ENCODE measurements at regions not wholly inside any gene's neighbourhood (a gene's known extent, or its start where the extent isn't known, plus 50 kb on each side); places are given as distances from the start of the nearest gene placed in this dataset.

DNA sequence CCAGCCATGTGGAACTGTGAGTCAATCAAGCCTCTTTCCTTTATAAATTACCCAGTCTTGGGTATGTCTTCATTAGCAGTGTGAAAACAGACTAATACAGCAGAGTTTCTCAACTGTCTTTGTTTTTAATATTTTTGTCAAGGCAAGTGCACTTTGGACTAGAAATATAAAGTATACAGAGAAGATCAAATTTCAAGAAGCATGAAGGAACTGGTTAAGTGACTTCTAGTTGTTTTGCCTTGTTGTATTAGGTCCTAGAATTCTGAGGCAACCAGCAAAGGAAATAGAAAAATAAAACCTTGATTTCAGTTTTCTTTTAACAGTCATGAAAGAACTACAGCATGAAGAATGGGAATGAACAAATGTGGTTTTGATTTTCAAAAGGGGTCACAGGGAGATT is 131.1 kb upstream of the PTGFR start:
- DNase-seq (ENCODE audit: low spot score): no peak

DNA sequence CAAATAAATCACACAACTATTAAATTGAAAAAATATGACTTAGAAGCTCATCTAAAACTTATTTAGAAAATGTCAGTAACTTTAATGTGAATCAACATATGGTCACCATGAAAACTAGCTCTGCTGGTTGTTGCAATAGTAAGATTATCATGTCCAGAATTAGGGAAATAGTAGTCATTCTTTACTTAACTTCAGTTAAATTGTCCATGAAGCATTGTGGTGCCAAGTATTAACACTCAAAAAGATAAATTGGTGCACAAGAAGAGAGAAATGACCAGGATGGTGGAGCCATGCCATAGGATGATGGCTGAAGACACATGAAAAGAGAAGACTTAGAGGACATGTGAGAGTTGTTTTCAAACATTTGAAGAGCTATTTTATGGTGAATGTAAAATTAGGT is 130.2 kb upstream of the PTGFR start:
- no peak for DNase-seq (ENCODE audit: low spot score)

DNA sequence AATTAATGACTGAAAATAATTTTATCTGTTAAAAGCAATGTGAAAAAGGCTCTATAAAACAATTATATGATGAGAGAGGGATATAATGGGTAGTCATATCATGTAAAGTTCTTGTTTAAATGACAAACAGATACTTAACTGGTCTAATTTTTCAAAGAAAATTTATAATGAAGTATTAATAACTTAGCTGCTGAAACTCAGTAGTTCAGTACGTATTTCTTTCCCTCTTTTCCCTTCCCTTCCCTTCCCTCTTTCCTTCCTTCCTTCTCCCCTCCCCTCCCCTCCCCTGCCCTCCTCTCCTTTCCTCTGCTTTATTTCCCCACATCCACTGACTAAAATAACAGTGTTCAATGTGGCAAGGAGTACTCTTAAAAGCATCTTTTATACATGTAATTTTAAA is 123.1 kb upstream of the PTGFR start:
- DNase-seq (ENCODE audit: low spot score): no peak

DNA sequence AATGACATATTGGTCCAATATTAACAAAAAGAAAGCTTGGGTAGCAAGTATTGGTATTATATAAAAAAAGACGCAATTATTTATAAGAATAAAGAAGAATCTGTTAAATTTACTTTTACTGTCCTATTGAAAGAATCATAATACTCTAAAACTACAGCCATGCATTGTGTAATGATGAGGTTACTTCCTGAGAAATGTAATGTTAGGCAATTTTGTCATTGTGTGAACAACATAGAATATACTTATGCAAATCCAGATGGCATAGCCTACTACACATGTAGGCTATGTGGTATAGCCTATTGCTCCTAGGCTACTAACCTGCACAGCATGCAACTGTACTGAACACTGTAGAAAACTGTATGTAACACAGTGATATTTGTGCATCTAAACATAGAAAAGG is 121.2 kb upstream of the PTGFR start:
- DNase-seq (ENCODE audit: low spot score): no peak

DNA sequence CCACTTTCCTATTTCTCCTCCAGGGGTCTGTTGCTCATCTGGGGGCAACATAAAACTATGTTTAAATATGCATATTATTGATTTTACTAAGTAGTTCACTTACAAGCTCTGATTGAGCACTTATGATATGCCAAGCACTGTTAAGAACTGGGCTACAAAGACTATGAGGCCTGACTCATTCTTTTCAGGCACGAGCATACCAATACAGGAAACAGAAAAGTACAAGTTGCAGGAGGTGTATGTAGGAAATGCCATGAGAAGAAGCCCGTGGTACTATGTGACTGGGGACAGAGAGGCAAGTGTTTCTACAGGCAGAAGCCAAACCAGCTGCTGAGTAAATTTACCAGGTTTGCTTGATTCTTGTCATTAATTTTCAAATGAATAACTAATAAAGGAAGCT is 120.4 kb upstream of the PTGFR start:
- no peak for DNase-seq (ENCODE audit: low spot score)

DNA sequence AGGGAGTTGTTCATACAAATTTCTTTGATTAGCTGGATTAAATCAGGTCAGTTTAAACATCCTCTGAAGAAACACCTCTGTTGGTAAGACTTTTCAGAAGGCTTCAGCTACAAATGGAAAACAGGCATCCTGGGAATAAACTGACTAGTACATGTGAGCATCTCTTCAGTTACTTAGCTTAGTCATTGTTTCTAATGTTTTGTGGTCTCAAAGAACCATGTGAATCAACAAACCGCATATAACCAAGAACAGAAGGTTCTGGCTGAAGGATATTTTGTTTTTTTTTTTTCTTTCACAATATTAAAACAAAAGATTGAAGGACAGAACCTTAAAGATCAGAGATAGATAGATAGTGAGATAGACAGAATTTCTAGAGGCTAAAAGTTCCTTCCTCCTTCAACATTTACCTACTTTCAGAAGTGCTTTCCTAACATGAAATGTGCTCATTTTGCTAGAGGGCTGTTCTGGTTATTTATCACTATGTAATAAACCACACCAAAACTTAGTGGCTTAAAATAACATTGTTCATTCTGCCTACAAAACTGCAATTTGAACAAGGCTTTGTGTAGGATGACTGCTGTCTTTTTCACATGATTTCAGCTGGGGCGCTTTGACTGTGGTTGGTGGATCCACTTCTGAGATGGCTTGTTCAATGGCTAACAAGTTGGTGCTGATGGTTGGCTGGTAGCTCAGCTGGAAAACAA is 119.8 kb upstream of the PTGFR start:
- no peak for DNase-seq (ENCODE audit: low spot score)

GRCh38 chr1:78373676-78374075 is 117.1 kb upstream of the PTGFR start:
- DNase-seq (ENCODE audit: low spot score): no peak

- DNase-seq (ENCODE audit: low spot score): no peak
Observed at GRCh38 chr1:78375996-78376395, 114.8 kb upstream of the PTGFR start.

GRCh38 chr1:78377356-78377928 is 113.3 kb upstream of the PTGFR start:
- no peak for DNase-seq (ENCODE audit: low spot score)

DNA sequence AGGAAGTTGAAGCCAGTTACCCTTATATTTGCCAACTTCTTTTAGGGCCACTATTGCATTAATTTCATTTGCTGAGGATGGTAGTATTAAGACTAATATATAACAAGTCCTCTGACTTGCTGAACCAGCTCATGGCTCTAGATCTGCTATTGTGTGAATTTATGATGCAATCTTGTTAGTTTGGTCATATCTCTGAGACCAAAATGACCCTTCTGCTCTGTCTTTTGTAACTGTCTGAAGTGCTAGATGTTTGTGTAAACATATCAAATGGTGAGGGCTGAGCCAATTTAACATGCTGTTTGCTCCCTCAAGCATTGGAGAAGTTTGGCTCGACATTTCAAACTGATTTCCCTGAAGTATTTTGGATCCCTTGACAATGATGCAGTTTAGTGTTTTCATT is 106.9 kb upstream of the PTGFR start:
- DNase-seq (ENCODE audit: low spot score): no peak

DNA sequence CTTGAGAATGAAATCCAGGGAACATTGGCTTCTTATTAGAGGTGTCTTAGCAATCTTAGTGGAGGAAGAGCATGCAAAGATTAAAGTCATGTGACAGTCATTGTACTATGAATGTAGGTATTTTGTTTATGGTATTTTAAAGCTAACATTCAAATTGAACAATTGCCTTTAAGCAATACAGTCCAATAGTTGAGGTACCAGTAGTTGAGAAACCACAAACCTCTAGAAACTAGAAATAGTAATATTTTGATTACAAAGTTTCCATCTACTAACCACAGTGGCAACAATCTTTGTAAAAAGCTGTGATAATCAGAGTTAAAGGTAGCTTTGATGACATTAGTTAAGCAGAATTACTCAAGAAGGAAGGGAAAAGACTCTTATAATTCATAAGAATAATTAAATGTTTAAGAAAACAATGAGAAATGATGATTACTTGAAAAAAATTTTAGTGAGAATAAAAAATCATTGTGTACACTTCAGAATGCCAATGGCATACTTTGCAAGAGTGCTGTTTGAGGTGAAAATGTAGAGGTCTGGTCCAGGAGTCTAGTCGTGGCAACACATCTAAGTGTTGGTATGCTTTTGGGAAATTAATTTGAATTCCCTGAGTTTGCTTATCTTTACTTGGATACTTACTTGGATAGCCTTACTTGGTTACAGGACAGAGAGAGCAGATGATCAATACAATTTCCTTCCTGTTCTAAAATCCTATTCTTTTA is 104.9 kb upstream of the PTGFR start:
- DNase-seq (ENCODE audit: low spot score): no peak

- no peak for DNase-seq (ENCODE audit: low spot score)
Observed at GRCh38 chr1:78387201-78387600, 103.6 kb upstream of the PTGFR start.

GRCh38 chr1:78387871-78388270 is 102.9 kb upstream of the PTGFR start:
- DNase-seq (ENCODE audit: low spot score): no peak

GRCh38 chr1:78388275-78388674 is 102.5 kb upstream of the PTGFR start:
- DNase-seq (ENCODE audit: low spot score): no peak

DNA sequence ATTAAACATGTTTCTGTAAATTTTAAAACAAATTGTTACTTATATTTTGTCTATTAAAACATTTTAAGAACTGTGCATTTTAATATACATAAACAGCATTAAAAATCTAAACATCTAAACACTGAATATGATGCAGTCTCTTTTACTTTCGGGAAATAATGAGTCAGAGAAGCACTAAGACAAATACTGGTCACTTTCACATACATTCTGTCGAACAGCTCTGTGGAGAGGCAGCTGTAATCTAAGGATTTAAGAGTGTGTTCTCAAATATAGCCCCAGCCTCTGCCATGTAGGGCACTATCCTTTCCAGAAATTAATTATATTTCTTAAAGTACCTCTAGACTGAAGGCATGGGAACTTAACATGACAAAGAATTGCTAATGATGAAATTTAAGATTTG is 89.6 kb upstream of the PTGFR start:
- DNase-seq (ENCODE audit: low spot score): no peak

DNA sequence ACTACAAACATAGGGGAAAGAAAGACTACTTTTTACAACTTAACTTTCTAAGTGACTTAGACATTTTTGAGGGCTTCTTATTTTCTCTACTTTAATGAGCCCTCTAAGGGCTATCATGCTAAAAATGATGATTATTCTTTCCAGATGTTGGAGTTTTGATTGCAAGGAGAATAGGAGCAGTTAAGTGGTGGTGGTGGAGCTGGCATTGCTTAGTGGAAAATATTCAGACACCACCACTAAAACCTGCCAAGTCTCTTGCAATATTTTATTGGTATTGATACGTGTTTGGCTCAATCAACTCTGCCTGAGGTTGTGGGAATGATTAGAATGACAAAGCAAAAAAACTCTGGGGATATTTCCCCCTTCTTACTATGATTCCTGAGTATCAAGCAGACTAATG is 82.6 kb upstream of the PTGFR start:
- no peak for DNase-seq (ENCODE audit: low spot score)

DNA sequence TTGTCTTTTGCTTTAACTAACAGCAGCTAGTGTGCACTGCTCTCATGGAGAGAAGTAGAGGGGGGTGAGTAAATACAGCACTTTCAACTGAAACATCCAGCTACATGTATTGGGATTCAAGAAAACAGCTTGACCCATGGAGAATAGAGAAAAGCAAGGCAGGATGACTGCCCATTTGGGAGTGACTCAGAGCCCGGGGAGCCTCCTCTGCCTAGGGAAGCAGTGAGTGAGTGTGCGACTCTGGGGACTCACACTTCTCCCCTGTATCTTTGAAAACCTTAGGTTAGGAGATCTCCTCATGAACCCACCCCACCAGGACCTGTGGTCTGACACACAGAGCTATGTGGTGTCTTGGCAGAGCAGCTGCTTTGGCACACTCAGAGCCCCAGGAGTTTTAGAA is 82.0 kb upstream of the PTGFR start:
- no peak for DNase-seq (ENCODE audit: low spot score)

GRCh38 chr1:78410643-78411042 is 80.1 kb upstream of the PTGFR start:
- no peak for DNase-seq (ENCODE audit: low spot score)

GRCh38 chr1:78411707-78412106 is 79.1 kb upstream of the PTGFR start:
- DNase-seq (ENCODE audit: low spot score): no peak

DNA sequence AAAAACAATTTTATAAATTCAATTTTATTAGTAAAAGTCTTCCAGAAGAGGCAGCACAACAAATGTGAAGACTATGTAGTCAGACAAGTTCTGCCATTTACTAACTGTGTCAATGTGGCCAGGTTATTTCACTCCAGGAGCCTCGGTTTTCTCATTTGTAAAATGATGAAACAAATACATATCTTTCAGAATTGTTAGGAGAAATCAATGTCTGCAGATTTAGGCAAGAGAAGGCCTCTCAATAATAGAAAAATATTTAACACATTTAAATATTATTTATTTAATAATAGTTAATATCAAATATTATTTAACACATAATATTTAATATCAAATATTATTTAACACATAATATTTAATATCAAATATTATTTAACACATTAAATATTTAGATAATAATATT is 75.6 kb upstream of the PTGFR start:
- DNase-seq (ENCODE audit: low spot score): no peak

- DNase-seq (ENCODE audit: low spot score): no peak
Observed at GRCh38 chr1:78419309-78419708, 71.5 kb upstream of the PTGFR start.

DNA sequence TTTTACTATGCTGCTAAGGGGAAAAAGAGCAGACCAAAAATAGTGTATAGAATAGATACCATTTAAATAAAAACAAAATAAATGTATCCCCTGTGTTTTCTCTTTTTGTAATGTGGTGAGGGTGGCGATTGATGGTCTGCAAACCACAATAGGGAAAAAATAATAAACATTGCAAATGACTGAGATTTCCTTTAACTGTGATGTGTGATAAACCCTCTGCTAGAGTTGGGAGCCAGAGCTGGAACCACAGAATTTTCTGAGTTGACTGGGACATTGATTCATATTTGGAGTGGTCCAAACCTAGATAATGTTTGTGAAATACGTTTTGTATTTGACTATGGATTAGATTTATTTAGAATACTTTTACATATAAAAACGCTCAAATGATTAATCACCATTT is 70.6 kb upstream of the PTGFR start:
- no peak for DNase-seq (ENCODE audit: low spot score)

DNA sequence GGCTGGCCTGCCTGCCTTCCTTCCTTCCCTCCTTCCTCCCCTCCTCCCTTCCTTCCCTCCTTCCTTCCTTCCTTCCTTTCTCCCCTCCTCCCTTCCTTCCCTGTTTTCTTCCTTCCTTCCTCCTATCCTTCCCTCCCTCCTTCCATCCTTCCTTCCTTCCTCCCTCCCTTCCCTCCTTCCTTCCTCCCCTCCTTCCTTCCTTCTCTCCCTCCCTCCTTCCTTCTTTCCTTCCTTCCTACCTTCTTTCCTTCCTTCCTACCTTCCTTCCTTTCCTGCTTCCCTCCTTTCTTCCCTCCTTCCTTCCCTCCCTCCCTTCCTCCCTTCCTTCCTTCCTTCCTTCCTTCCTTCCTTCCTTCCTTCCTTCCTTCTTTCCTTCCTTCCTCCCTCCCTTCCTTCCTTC is 70.1 kb upstream of the PTGFR start:
- no peak for DNase-seq (ENCODE audit: low spot score)

- DNase-seq (ENCODE audit: low spot score): no peak
Observed at GRCh38 chr1:78424720-78425119, 66.1 kb upstream of the PTGFR start.

Measured in activated CD4-positive, alpha-beta T cell treated with anti-CD3 and anti-CD28 coated beads, Interleukin-2, Interleukin-4, amounts not matched to agents 100 ng/mL and 50 ng/mL, durations not matched to agents 16 hours and 8 hours (primary cell).